K562 (cell line): ENCODE measurements at regions not wholly inside any gene's neighbourhood (a gene's known extent, or its start where the extent isn't known, plus 50 kb on each side); places are given as distances from the start of the nearest gene placed in this dataset.

Source experiments
- ATAC-seq: fragments of 200-7000 bp; cut with Tn5 transposase; 3 replicates; pipeline ENCODE4 v1.9.1; 2020; ENCODE audit warnings: moderate library complexity
- BruUV-seq: library from RNA; stranded (reverse); fragments of 400-500 nt; replicated peaks from 2 replicates; lab custom pipeline; 2021; lab: Mats Ljungman, UMichigan
- CTCF ChIA-PET: fragments of 300-600 bp; formaldehyde crosslinking; extraction: SDS; loops from one replicate; lab custom pipeline; 2021; ENCODE audit warnings: low intra/inter-chr PET ratio; lab: Yijun Ruan, JAX
- POLR2A ChIA-PET: fragments of 300-600, 350-650 bp; sonication (Branson Sonifier 250); formaldehyde crosslinking; extraction: SDS; loops from one replicate; lab custom pipeline; 2021; ENCODE audit warnings: antibody characterized with exemption, inconsistent platforms; lab: Yijun Ruan, JAX
- DNase-seq, 4 experiments: peaks; one replicate each; pipeline versions ENCODE4 v3.0.0 to v3.0.0-alpha.2; 2011 to 2018; ENCODE audit warnings: low spot score in 3 of 4, mixed read lengths in 3 of 4; ENCODE audit errors: extremely low read depth in 1 of 4
- FAIRE-seq: peaks from 2 replicates; lab custom pipeline; 2011; peaks lifted over from hg19 to GRCh38; lab: Jason Lieb, UNC
- H2AFZ ChIP-seq: 2 replicates; pipeline ENCODE4 v1.6.0; 2011; ENCODE audit warnings: low read depth, low read length, control low read depth, inconsistent platforms
- H3K27ac ChIP-seq: fragments of 200-600 bp; 3 replicates; pipeline ENCODE4 v1.8.0; 2011; ENCODE audit warnings: low read depth, mild to moderate bottlenecking, control low read depth, inconsistent platforms, low read length, moderate library complexity, mixed read lengths; ENCODE audit errors: extremely low read depth
- H3K27me3 ChIP-seq, 2 experiments: fragments of 300-600 bp in 1 of 2; 2 replicates in 1 of 2; 3 replicates in 1 of 2; pipeline versions ENCODE4 v1.6.0 to v1.8.0; 2011; ENCODE audit warnings: inconsistent platforms in 2 of 2, low read length in 2 of 2, mild to moderate bottlenecking in 1 of 2, mixed read lengths in 1 of 2, moderate library complexity in 1 of 2; ENCODE audit not compliant: control insufficient read depth in 2 of 2, insufficient read depth in 2 of 2
- H3K36me3 ChIP-seq: fragments of 300-600 bp; 3 replicates; pipeline ENCODE4 v1.8.0; 2011; ENCODE audit warnings: mild to moderate bottlenecking, low read length, inconsistent platforms; ENCODE audit not compliant: control insufficient read depth, insufficient read depth
- H3K4me1 ChIP-seq, 2 experiments: fragments of 200-600 bp in 1 of 2; replicated peaks in 1 of 2; 2 replicates in 1 of 2; 3 replicates in 1 of 2; pipeline versions ENCODE4 v1.5.1 to v1.8.0; 2011; ENCODE audit warnings: inconsistent platforms in 2 of 2, low read length in 2 of 2, mild to moderate bottlenecking in 1 of 2, mixed read lengths in 1 of 2, moderate library complexity in 1 of 2; ENCODE audit not compliant: control insufficient read depth in 2 of 2, insufficient read depth in 2 of 2
- H3K4me2 ChIP-seq: 2 replicates; pipeline ENCODE4 v1.6.1; 2011; ENCODE audit warnings: low read length, control low read depth, inconsistent platforms, mixed read lengths; ENCODE audit not compliant: insufficient read depth
- H3K4me3 ChIP-seq: fragments of 200-600 bp; sonication (generic), shearing (Covaris generic); 2 replicates; pipeline ENCODE4 v1.5.1; 2016; ENCODE audit warnings: control low read depth, inconsistent platforms
- H3K79me2 ChIP-seq: fragments of 200-600 bp; 3 replicates; pipeline ENCODE4 v1.8.0; 2011; ENCODE audit warnings: low read length, inconsistent platforms; ENCODE audit not compliant: control insufficient read depth, insufficient read depth
- H3K9ac ChIP-seq, 2 experiments: 2 replicates each; pipeline versions ENCODE4 v1.6.0 to v1.6.1; 2011; ENCODE audit warnings: low read depth in 2 of 2, low read length in 2 of 2, control low read depth in 1 of 2, inconsistent platforms in 1 of 2, mild to moderate bottlenecking in 1 of 2, mixed read lengths in 1 of 2; ENCODE audit not compliant: insufficient read depth in 1 of 2
- H3K9me1 ChIP-seq: one replicate; pipeline ENCODE4 v1.6.0; 2011; ENCODE audit warnings: inconsistent platforms, mild to moderate bottlenecking, low read length, moderate library complexity; ENCODE audit not compliant: control insufficient read depth, insufficient read depth
- H3K9me3 ChIP-seq: replicated peaks from 2 replicates; pipeline ENCODE4 v1.5.1; 2011; ENCODE audit warnings: low read depth, low read length, inconsistent platforms; ENCODE audit not compliant: control insufficient read depth, insufficient read depth
- H4K20me1 ChIP-seq: replicated peaks from 2 replicates; pipeline ENCODE4 v1.6.1; 2011; ENCODE audit warnings: low read length, inconsistent platforms, mixed read lengths; ENCODE audit not compliant: control insufficient read depth, insufficient read depth
- ADNP ChIP-seq: fragments of 200-800 bp; sonication (Bioruptor generic); IDR thresholded peaks from 2 replicates; pipeline ENCODE4 v1.6.1; 2016; ENCODE audit warnings: missing genetic modification characterization, missing compliant biosample characterization
- AFF4 ChIP-seq: sonication (generic); formaldehyde crosslinking; IDR thresholded peaks from 2 replicates; pipeline ENCODE4 v1.8.0; 2023; ENCODE audit warnings: mild to moderate bottlenecking, missing genetic modification reagents
- HMGN3 ChIP-seq: IDR thresholded peaks from 2 replicates; pipeline ENCODE4 v1.6.1; 2011; ENCODE audit warnings: borderline replicate concordance, low read depth, mild to moderate bottlenecking, mixed read lengths, low read length; ENCODE audit not compliant: insufficient read length; ENCODE audit errors: extremely low read depth
- MTA3 ChIP-seq: fragments of 450-650 bp; formaldehyde crosslinking; IDR thresholded peaks from 2 replicates; pipeline ENCODE4 v1.6.1; 2017; ENCODE audit warnings: mild to moderate bottlenecking, borderline replicate concordance
- NR4A1 ChIP-seq, 2 experiments: fragments of 250-450 bp in 1 of 2; fragments of 450-650 bp in 1 of 2; sonication (Bioruptor Pico) in 1 of 2; IDR thresholded peaks; 2 replicates each; pipeline versions ENCODE4 v1.4.0 to v1.6.1; 2016 to 2020; ENCODE audit warnings: mild to moderate bottlenecking in 2 of 2, missing compliant biosample characterization in 1 of 2, missing genetic modification characterization in 1 of 2, moderate library complexity in 1 of 2
- ZBTB43 ChIP-seq: sonication (generic); formaldehyde crosslinking; IDR thresholded peaks from 2 replicates; pipeline ENCODE4 v1.8.0; 2023; ENCODE audit warnings: mild to moderate bottlenecking, missing genetic modification reagents
- ZC3H11A ChIP-seq: IDR thresholded peaks from 2 replicates; pipeline ENCODE4 v1.6.1; 2012; ENCODE audit warnings: low read depth, low read length, improper control_type of control experiment
- whole genome bisulfite sequencing: fragments of 100-300 bp; shearing (Covaris generic); methylation state at CpG from one replicate; pipeline ENCODE4 v1.1.6; 2016; ENCODE audit warnings: low coverage, mixed read lengths; ENCODE audit not compliant: insufficient coverage; ENCODE audit errors: missing lambda C conversion rate; 5-methylcytosine and 5-hydroxymethylcytosine counted together
- in situ Hi-C: fragments of 300-500 bp; cut with MboI; formaldehyde crosslinking; loops from 4 replicates; pipeline ENCODE4 v1.15.0; 2018; ENCODE audit warnings: inconsistent platforms, mixed read lengths
- intact Hi-C: fragments of 100-400 bp; cut with micrococcal nuclease; formaldehyde crosslinking; loops from 2 replicates; pipeline ENCODE4 v1.14.2; 2022

- no peaks in the 10 kb centered on the region for H3K79me2 ChIP-seq
- H3K27me3 ChIP-seq, result no peaks in the 10 kb centered on the region; a peak in 1 of 5 replicates
- DNase-seq (no peak), FAIRE-seq (no peak), ATAC-seq (no peak)
- no peak overlapping the region for H3K4me3 ChIP-seq
- H3K9me3 ChIP-seq, result no peaks in the 10 kb centered on the region
- H3K4me2 ChIP-seq, result no peak overlapping the region
- no peaks in the 10 kb centered on the region for H4K20me1 ChIP-seq
- WGBS, result 0% methylated on average over 4 of the region's 5 CpGs
- no TSS peak for BruUV-seq
- no peak overlapping the region for H3K27ac ChIP-seq
- CTCF ChIA-PET, result no interaction called here
- TF ChIP-seq ZBTB43 (CRISPR knock-in tag) (no peak), NR4A1 (CRISPR knock-in tag; IDR thresholded peaks at IDR 0.05) (no peak), NR4A1 (tag; IDR thresholded peaks at IDR 0.05) (no peak), ZC3H11A (no peak), AFF4 (CRISPR knock-in tag) (no peak), HMGN3 (no peak), MTA3 (no peak), ADNP (no peak)
- POLR2A ChIA-PET, result interaction anchor here (1.1 kb wide), 1 partner anchor 9 kb away, joined by 3 read pairs; no protein-coding TSS in a partner anchor
- H3K9ac ChIP-seq, result no peak overlapping the region
- no peaks in the 10 kb centered on the region for H3K4me1 ChIP-seq
- no peak overlapping the region for H2AFZ ChIP-seq
- H3K9me1 ChIP-seq, result no peaks in the 10 kb centered on the region
- no peaks in the 10 kb centered on the region for H3K36me3 ChIP-seq
- in situ Hi-C loops, result no loop called here
- intact Hi-C loops, result no loop called here
These were observed 413.7 kb downstream of the TCERG1L start for GRCh38 chr10:130897815-130898214.
